DOHH2 (cell line): ENCODE measurements at regions not wholly inside any gene's neighbourhood (a gene's known extent, or its start where the extent isn't known, plus 50 kb on each side); places are given as distances from the start of the nearest gene placed in this dataset.

Experiments used
- H3F3A ChIP-seq: fragments of 200-600 bp; sonication (generic), shearing (Covaris generic); 2 replicates; pipeline ENCODE4 v1.6.0; 2016; ENCODE audit warnings: antibody characterized with exemption, mild to moderate bottlenecking; ENCODE audit not compliant: control insufficient read depth, insufficient read depth
- H3K27ac ChIP-seq: fragments of 200-600 bp; sonication (generic); 2 replicates; pipeline ENCODE4 v1.5.1; 2014; ENCODE audit warnings: low read depth, mild to moderate bottlenecking, low read length, moderate library complexity
- H3K27me3 ChIP-seq: fragments of 200-600 bp; sonication (generic); 2 replicates; pipeline ENCODE4 v1.6.1; 2014; ENCODE audit warnings: mild to moderate bottlenecking, low read length, mixed read lengths; ENCODE audit not compliant: control insufficient read depth
- H3K36me3 ChIP-seq: fragments of 200-600 bp; sonication (generic); 2 replicates; pipeline ENCODE4 v1.6.1; 2014; ENCODE audit warnings: mild to moderate bottlenecking, low read length, moderate library complexity, mixed read lengths; ENCODE audit not compliant: control insufficient read depth
- H3K4me1 ChIP-seq: fragments of 200-600 bp; sonication (generic); 2 replicates; pipeline ENCODE4 v1.6.1; 2014; ENCODE audit warnings: mild to moderate bottlenecking, low read length, mixed read lengths; ENCODE audit not compliant: control insufficient read depth
- H3K4me2 ChIP-seq: fragments of 200-600 bp; sonication (generic); 2 replicates; pipeline ENCODE4 v1.6.0; 2014; ENCODE audit warnings: mild to moderate bottlenecking, low read length, moderate library complexity
- H3K4me3 ChIP-seq: fragments of 200-600 bp; sonication (generic); 2 replicates; pipeline ENCODE4 v1.5.1; 2014; ENCODE audit warnings: mild to moderate bottlenecking, low read length, mixed read lengths
- H3K79me2 ChIP-seq: fragments of 200-600 bp; sonication (generic); 2 replicates; pipeline ENCODE4 v1.6.1; 2014; ENCODE audit warnings: mild to moderate bottlenecking, low read length, mixed read lengths; ENCODE audit not compliant: control insufficient read depth
- H3K9me2 ChIP-seq: fragments of 200-600 bp; sonication (generic); replicated peaks from 2 replicates; pipeline ENCODE4 v1.6.1; 2014; ENCODE audit warnings: mild to moderate bottlenecking, low read length, mixed read lengths; ENCODE audit not compliant: control insufficient read depth
- H3K9me3 ChIP-seq: fragments of 200-600 bp; sonication (generic); 2 replicates; pipeline ENCODE4 v1.6.1; 2014; ENCODE audit warnings: antibody characterized with exemption, low read length, mixed read lengths; ENCODE audit not compliant: control insufficient read depth, insufficient read depth
- H4K20me1 ChIP-seq: fragments of 200-600 bp; sonication (generic); 2 replicates; pipeline ENCODE4 v1.6.0; 2014; ENCODE audit warnings: low read depth, mild to moderate bottlenecking, antibody characterized with exemption, low read length, moderate library complexity; ENCODE audit not compliant: control insufficient read depth, insufficient read depth
- CTCF ChIP-seq: fragments of 200-600 bp; sonication (generic); IDR thresholded peaks from one replicate; pipeline ENCODE4 v1.5.1; 2014; ENCODE audit warnings: antibody characterized with exemption, mild to moderate bottlenecking, low read depth, low read length; ENCODE audit not compliant: poor library complexity, severe bottlenecking
- EZH2phosphoT487 ChIP-seq: fragments of 200-600 bp; sonication (generic); IDR thresholded peaks from 2 replicates; pipeline ENCODE4 v1.6.1; 2017; ENCODE audit warnings: borderline replicate concordance, mild to moderate bottlenecking, antibody characterized with exemption, low read length, moderate library complexity, mixed read lengths

- Histone ChIP-seq H3K9me3 (no peaks in the 10 kb centered on the region), H4K20me1 (no peaks in the 10 kb centered on the region), H3K4me3 (no peak overlapping the region), H3K27me3 (no peaks in the 10 kb centered on the region), H3K9me2 (no peaks in the 10 kb centered on the region), H3K27ac (no peak overlapping the region), H3K79me2 (no peaks in the 10 kb centered on the region), H3K36me3 (no peaks in the 10 kb centered on the region), H3K4me1 (no peaks in the 10 kb centered on the region), H3F3A (no peaks in the 10 kb centered on the region), H3K4me2 (no peak overlapping the region)
- no peak for TF ChIP-seq CTCF
- no peak for TF ChIP-seq EZH2phosphoT487
These were observed 217.1 kb upstream of the SLC35G4 start for GRCh38 chr18:11392292-11392691.

- Histone ChIP-seq H3F3A (no peaks in the 10 kb centered on the region), H3K4me2 (no peak overlapping the region), H4K20me1 (no peaks in the 10 kb centered on the region), H3K9me3 (no peaks in the 10 kb centered on the region), H3K36me3 (no peaks in the 10 kb centered on the region), H3K4me3 (no peak overlapping the region), H3K27ac (no peak overlapping the region), H3K27me3 (no peaks in the 10 kb centered on the region), H3K79me2 (no peaks in the 10 kb centered on the region), H3K4me1 (no peaks in the 10 kb centered on the region), H3K9me2 (no peaks in the 10 kb centered on the region)
- TF ChIP-seq CTCF (no peak), EZH2phosphoT487 (no peak)
These were observed 217.7 kb upstream of the SLC35G4 start for GRCh38 chr18:11391661-11392060.

- Histone ChIP-seq H3K79me2 (no peaks in the 10 kb centered on the region), H3K27ac (no peak overlapping the region), H3K4me2 (no peak overlapping the region), H3K9me2 (no peaks in the 10 kb centered on the region), H4K20me1 (no peaks in the 10 kb centered on the region), H3K4me3 (no peak overlapping the region), H3K4me1 (no peaks in the 10 kb centered on the region), H3K9me3 (no peaks in the 10 kb centered on the region), H3F3A (no peaks in the 10 kb centered on the region), H3K36me3 (no peaks in the 10 kb centered on the region), H3K27me3 (no peaks in the 10 kb centered on the region)
- no peak for TF ChIP-seq EZH2phosphoT487
- no peak for TF ChIP-seq CTCF
These were observed 220.4 kb upstream of the SLC35G4 start for GRCh38 chr18:11388755-11389680.
